ENCODE measurements at regions not wholly inside any gene's neighbourhood (a gene's known extent, or its start where the extent isn't known, plus 50 kb on each side); places are given as distances from the start of the nearest gene placed in this dataset.

DNA sequence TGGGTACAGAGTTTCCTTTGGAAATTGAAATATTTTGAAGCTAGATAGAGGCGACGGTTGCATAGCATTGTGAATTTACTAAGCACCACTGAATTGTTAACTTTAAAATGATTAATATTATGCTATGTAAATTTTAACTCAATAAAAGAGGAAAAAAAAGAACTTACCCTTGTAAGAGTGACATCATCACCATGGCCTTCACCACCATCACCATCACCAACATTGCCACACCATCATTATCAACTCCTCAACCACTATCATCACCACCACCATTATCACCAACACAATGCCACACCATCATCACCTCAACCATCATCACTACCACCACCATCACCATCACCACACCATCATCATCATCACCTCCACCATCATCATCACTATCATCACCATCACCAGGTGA, 113.9 kb downstream of the TUBA3C start:
- no peak overlapping the region for H3K4me3 ChIP-seq
- TF ChIP-seq POLR2A (IDR thresholded peaks at IDR 0.05), result no peak
- TF ChIP-seq, protein P1, sequence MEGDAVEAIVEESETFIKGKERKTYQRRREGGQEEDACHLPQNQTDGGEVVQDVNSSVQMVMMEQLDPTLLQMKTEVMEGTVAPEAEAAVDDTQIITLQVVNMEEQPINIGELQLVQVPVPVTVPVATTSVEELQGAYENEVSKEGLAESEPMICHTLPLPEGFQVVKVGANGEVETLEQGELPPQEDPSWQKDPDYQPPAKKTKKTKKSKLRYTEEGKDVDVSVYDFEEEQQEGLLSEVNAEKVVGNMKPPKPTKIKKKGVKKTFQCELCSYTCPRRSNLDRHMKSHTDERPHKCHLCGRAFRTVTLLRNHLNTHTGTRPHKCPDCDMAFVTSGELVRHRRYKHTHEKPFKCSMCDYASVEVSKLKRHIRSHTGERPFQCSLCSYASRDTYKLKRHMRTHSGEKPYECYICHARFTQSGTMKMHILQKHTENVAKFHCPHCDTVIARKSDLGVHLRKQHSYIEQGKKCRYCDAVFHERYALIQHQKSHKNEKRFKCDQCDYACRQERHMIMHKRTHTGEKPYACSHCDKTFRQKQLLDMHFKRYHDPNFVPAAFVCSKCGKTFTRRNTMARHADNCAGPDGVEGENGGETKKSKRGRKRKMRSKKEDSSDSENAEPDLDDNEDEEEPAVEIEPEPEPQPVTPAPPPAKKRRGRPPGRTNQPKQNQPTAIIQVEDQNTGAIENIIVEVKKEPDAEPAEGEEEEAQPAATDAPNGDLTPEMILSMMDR (IDR thresholded peaks at IDR 0.05), result no peak
- H3K4me1 ChIP-seq, result no peaks in the 10 kb centered on the region
- ATAC-seq, result no peak
- no peak for DNase-seq
- no peaks in the 10 kb centered on the region for H3K36me3 ChIP-seq (replicated peaks in 1 of 2; ENCODE audit: insufficient read depth in 1 of 2, low read depth in 2 of 2)
- intact Hi-C loops (cut with DNase I), result no loop called here
- no peaks in the 10 kb centered on the region for H3K27me3 ChIP-seq
- H3K27ac ChIP-seq, result no peak overlapping the region
- WGBS, 2 donors, result 72 to 89% methylated on average over 2 of the region's 2 CpGs
- no peaks in the 10 kb centered on the region for H3K9me3 ChIP-seq

DNA sequence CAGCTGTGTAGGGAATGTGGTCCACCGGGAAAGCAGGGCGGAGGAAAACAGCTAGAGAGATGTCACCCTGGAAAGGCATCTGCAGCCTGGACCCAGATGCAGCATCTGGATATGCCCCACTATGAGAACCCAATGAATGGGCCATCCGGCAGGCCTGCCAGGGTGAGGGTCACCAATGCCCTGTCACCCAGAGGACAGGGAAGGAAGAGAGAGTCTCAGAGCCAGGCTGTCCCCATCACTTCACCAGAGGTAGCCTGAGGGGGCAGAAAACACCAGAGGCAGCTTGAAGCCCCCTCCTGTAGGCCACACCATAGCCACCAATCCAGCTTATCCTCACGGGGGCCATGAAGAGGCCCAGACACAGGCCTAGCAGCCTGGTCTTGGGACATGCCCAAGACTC, 118.8 kb downstream of the TUBA3C start:
- H3K4me1 ChIP-seq, result no peaks in the 10 kb centered on the region
- H3K36me3 ChIP-seq (replicated peaks in 1 of 2; ENCODE audit: insufficient read depth in 1 of 2, low read depth in 2 of 2), result no peaks in the 10 kb centered on the region
- H3K27ac ChIP-seq, result no peak overlapping the region
- no peaks in the 10 kb centered on the region for H3K27me3 ChIP-seq
- H3K4me3 ChIP-seq, result no peak overlapping the region
- TF ChIP-seq POLR2A (IDR thresholded peaks at IDR 0.05), result no peak
- TF ChIP-seq, protein P1 (IDR thresholded peaks at IDR 0.05), result no peak
- no peak for ATAC-seq
- H3K9me3 ChIP-seq, result no peaks in the 10 kb centered on the region
- no peak for DNase-seq
- intact Hi-C loops (cut with DNase I), result no loop called here
- 0 to 66% methylated on average over 1 to 4 of the region's 4 CpGs for WGBS, 2 donors

DNA sequence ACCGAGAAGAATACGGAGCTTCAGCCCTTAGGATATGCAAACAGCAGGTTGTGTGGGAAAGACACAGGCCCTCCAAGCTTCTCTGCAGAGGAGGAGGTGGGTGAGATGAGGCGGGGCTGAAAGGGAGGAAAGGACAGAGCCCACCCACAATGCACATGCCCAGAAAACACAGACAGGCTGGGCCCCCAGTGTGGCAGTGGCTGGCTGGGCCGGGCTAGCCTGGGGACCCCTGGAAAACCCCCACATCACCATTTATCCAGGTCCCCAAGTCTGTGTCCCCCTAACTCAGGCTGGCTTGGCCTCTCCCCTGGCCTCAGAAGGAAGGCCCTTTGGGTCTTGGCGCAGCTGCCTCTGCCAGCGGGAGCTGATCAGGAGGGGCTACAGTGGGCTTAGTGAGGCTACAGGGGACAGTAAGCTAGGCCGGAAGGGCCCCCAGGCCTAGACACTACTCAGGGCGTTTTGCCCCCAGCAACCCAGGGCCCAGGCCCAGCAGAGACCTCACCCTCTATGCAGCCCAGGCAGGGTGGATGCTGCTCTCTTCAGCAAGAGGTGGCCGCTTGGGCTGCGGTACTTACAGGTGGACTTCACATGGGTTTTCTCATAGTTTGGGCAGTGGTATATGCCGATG, 119.5 kb downstream of the TUBA3C start:
- TF ChIP-seq, protein P1 (IDR thresholded peaks at IDR 0.05), result no peak
- no peak for TF ChIP-seq POLR2A (IDR thresholded peaks at IDR 0.05)
- Histone ChIP-seq H3K36me3 (replicated peaks in 1 of 2; ENCODE audit: insufficient read depth in 1 of 2, low read depth in 2 of 2) (no peaks in the 10 kb centered on the region), H3K9me3 (no peaks in the 10 kb centered on the region), H3K27me3 (no peaks in the 10 kb centered on the region), H3K4me3 (no peak overlapping the region), H3K27ac (no peak overlapping the region), H3K4me1 (no peaks in the 10 kb centered on the region)
- ATAC-seq (no peak), DNase-seq (no peak)
- intact Hi-C loops (cut with DNase I), result no loop called here
- 77 to 100% methylated on average over 6 to 11 of the region's 11 CpGs for WGBS, 2 donors

DNA sequence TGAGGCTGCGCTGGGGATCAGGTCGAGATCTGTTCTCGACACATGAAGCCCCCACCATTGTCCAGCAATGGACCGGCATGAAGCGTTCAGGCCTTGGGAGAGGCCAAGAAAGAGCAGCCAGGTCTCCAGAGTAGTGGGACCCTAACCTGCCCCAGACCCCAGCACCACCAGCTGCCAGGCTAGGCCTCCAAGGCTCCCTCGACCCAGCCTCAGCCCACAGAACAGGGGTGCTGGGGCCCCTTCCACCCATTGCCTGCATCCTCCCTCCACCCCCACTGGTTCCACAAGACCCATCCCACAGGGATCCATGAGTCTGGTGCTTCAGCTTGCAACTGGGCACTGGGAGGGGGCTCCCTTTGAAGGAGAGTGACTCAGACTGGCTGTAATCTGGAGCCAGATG, 120.3 kb downstream of the TUBA3C start:
- ATAC-seq (no peak), DNase-seq (no peak)
- Histone ChIP-seq H3K4me3 (no peak overlapping the region), H3K27ac (no peak overlapping the region), H3K27me3 (no peaks in the 10 kb centered on the region), H3K36me3 (replicated peaks in 1 of 2; ENCODE audit: insufficient read depth in 1 of 2, low read depth in 2 of 2) (no peaks in the 10 kb centered on the region), H3K9me3 (no peaks in the 10 kb centered on the region), H3K4me1 (no peaks in the 10 kb centered on the region)
- TF ChIP-seq, protein P1 (IDR thresholded peaks at IDR 0.05), result no peak
- TF ChIP-seq POLR2A (IDR thresholded peaks at IDR 0.05), result no peak
- WGBS, 2 donors, result 77% methylated on average over 6 of the region's 6 CpGs; no CpG with 5 or more reads in 1 of the 2 donors
- intact Hi-C loops (cut with DNase I), result no loop called here

DNA sequence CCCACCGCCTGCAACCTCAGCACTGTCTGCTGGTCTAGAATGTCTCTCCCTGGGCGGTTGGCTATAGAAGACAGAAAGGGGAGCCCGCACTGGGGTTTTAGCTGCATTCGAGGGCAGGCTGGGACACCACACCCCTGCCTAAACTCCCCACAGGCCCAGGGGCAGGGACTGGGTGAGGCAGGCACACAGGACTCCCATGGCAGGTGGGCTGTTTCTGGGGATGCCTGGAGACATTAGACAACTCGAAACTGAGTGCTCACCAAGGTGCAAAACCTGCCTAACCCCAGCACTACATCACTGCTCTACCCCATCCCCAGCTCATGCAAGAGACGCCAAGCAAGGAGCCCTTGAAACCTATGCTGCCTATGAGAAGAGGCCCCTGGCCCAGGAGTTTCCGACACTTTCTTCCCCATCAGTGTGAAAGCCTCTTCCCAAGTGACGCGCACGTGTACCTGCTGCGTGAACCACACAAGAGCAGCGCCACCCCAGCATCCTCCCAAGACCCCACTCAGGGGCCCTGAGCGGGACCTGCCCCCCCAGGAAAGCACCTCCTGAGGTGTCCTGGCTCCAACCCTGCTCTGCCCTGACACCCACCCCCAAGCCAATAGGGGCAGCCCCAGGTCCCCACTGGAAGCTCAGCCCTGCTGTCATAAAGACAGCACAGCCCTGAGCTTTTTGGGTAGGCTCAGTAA, 121.2 kb downstream of the TUBA3C start:
- Histone ChIP-seq H3K4me1 (no peaks in the 10 kb centered on the region), H3K36me3 (replicated peaks in 1 of 2; ENCODE audit: insufficient read depth in 1 of 2, low read depth in 2 of 2) (no peaks in the 10 kb centered on the region), H3K27ac (no peak overlapping the region), H3K9me3 (no peaks in the 10 kb centered on the region), H3K4me3 (no peak overlapping the region), H3K27me3 (no peaks in the 10 kb centered on the region)
- no peak for ATAC-seq
- 74 to 82% methylated on average over 12 to 13 of the region's 13 CpGs for WGBS, 2 donors
- DNase-seq, result no peak
- TF ChIP-seq, protein P1 (IDR thresholded peaks at IDR 0.05), result no peak
- no peak for TF ChIP-seq POLR2A (IDR thresholded peaks at IDR 0.05)
- intact Hi-C loops (cut with DNase I), result no loop called here
